Epidermal melanocyte (primary cell): ENCODE measurements at regions not wholly inside any gene's neighbourhood (a gene's known extent, or its start where the extent isn't known, plus 50 kb on each side); places are given as distances from the start of the nearest gene placed in this dataset.

Experiments used
- DNase-seq: peaks from one replicate; pipeline ENCODE4 v3.0.0; 2011; ENCODE audit warnings: low spot score; ENCODE audit not compliant: insufficient read length

- no peak for DNase-seq
These were observed 172.6 kb upstream of the LUZP2 start for GRCh38 chr11:24324211-24324610.

DNA sequence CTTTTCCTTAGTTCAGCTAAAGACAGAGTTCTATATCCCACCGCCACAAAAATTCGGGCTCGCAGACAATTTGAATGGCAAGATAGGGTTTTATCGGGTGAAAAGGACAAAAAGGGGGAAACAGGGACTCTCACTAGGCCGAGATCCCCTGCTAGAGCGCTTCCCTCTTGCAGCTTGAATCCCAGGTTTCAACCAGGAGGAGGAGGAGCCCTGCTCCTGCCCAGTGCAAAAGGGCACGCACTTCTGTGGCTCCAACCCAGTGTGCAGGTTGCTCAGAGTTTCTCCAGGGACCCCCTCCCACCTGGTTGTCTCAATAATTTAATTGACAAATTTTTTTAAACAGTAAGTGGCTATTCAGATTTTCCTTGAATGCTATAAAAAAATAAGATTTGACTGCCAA lies 152.6 kb upstream of the LUZP2 start:
- DNase-seq: no peak

DNA sequence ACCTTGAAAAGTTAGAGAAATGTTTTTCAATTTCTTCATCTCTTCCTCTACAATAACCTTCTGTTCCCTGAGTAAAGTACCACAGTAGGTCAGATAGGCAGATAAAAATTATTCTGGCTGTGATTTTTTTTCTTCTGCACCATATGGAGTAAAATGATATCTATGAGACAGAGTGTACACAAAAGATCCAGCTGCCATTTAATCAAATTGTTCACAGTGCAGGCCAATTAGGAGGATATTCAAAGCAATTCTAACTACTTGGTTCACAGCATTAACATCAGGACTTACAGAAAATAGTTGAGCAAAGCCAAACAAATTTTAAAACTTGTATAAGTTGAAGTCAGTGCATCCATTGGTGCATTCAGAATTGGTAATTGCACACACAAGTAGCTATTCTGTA lies 147.9 kb upstream of the LUZP2 start:
- DNase-seq: no peak

- DNase-seq: no peak
These were observed 145.7 kb upstream of the LUZP2 start for GRCh38 chr11:24351179-24351578.

DNA sequence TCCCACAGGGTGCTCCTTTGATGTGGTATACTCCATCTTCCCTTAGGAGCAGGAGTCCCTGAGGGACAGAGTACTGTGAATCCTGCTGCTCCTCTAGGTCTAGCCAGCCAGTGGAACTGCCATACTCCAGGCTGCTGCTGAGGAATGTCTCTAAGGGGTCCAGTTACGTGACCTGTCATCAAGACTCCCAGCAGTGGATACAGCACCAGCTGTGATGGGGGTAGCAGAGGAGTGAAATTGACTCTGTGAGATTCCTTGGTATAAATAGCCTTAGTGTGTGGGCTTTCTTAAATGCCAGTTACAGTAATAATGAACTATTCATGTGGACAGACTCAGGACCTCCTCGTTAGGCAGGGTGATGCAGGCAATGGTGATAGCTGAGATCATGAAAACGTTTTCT lies 140.4 kb upstream of the LUZP2 start:
- no peak for DNase-seq

- no peak for DNase-seq
These were observed 139.0 kb upstream of the LUZP2 start for GRCh38 chr11:24357620-24358410.

DNA sequence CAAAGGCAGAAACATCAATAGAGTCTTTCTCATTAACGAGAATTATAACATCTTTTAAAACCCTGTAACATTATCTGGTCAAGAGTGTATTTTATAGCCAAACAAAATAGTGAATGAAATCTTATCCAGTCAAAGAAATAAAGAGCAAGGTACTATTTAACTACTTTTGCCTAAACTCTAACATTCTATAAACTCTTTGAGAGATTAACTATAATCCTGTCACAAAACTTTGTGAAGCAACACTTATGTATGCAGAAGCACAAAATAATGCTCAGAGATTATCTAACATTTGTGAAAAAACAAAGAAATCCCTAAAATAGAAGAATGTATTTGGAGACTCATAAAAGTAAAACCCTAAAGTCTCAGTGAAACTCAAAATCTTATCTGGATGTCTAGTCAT lies 124.4 kb upstream of the LUZP2 start:
- no peak for DNase-seq

DNA sequence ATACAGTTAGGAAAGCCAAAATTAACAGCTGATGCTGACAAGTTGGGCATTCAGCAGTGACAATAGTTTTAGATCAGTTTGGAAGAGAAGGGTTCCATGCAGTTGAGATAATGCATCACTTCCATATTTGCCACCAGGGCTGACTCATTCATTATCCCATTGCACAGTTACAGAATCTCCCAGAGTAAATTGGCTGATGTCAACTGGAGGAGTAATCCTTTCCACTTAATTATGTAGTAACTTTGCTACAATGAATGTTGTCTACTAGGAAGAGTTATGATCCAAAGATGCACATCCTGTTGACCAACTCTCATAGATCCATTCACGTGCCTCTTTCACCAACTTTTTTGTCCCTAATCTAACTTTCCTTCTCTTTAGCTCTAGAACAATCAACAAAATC lies 123.3 kb upstream of the LUZP2 start:
- no peak for DNase-seq

DNA sequence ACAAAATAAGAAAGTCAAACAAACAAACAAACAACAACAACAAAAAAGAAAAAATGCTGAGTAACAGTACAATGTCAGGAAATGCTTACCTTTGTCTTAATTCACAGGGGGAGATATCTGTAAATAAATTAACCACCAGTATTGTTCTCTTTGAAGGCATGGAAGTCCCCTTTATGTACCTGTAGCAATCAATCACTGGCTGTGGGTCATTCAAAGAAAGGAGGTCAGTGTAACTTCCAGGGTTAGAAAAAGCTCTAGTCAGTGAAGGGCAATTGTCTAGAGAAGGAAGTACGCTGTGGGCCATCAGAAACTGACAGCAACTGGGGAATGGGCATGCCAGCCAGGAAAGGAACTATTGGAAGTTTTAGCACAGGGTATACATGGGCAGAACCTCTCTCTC lies 121.5 kb upstream of the LUZP2 start:
- DNase-seq: no peak

GRCh38 chr11:24375931-24376330 lies 120.9 kb upstream of the LUZP2 start:
- DNase-seq: no peak

GRCh38 chr11:24383137-24383536 lies 113.7 kb upstream of the LUZP2 start:
- DNase-seq: no peak

- no peak for DNase-seq
These were observed 112.6 kb upstream of the LUZP2 start for GRCh38 chr11:24384240-24384639.

DNA sequence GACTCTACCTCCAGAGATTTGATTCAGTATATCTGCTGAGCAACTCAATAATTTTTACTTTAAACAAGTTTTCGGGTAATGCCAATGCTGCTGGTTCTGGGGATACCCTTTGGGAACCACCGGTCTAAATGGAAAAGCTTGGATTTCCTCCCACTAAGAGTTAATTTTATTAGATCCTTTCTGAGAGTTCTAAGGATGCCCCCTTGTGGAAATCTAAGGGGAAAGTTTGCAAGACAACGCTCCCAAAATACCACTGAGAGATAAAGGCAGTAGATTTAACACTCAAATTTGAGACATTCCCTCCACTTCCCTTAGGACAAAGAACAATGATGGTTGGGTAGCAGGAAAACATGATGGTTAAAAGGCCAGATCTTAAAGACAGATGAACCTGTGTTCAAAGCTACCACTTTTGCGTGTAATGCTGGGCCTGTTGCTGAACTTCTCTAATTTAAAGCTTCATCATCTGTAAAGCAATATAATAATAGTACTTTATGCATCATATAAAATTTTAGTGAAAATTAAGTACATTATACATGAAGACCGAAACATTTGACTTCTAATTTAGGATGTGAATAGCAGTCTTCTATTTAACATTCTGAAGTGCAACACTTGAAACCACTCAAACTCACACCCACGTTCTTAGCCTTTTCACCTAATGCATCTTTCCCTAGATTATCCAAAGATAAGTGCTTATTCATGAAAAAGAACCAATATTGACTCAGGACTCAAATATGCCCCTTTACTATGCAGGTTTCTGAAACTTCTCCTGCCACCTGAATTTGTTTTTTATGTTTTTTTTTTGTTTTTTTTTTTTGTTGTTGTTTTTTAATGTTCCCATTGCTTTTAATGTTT lies 110.1 kb upstream of the LUZP2 start:
- DNase-seq: no peak

DNA sequence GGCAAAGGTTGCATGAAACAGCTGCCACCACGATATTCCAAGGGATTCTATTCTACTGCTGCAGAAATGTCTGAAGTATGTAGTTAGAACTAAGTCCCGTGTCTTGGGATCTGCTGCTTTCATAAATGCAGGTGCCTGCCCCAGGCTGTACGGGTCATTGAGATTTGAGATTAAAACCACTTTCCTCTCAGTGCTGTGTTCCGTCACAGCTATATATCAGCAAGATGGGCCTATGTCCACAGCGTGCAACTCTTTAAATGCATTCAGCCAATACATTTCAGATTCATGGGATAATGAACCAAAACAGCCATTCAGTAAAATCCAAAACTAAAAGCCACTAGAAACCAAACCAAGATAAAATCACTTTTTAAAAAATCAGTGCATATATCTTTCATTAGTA lies 107.3 kb upstream of the LUZP2 start:
- DNase-seq: no peak

- DNase-seq: no peak
These were observed 106.8 kb upstream of the LUZP2 start for GRCh38 chr11:24390016-24390415.

GRCh38 chr11:24390762-24391161 lies 106.1 kb upstream of the LUZP2 start:
- DNase-seq: no peak

- no peak for DNase-seq
These were observed 105.7 kb upstream of the LUZP2 start for GRCh38 chr11:24391167-24391566.

GRCh38 chr11:24400059-24400665 lies 96.7 kb upstream of the LUZP2 start:
- no peak for DNase-seq

GRCh38 chr11:24406389-24406788 lies 90.5 kb upstream of the LUZP2 start:
- DNase-seq: no peak

- no peak for DNase-seq
These were observed 89.9 kb upstream of the LUZP2 start for GRCh38 chr11:24406980-24407379.

DNA sequence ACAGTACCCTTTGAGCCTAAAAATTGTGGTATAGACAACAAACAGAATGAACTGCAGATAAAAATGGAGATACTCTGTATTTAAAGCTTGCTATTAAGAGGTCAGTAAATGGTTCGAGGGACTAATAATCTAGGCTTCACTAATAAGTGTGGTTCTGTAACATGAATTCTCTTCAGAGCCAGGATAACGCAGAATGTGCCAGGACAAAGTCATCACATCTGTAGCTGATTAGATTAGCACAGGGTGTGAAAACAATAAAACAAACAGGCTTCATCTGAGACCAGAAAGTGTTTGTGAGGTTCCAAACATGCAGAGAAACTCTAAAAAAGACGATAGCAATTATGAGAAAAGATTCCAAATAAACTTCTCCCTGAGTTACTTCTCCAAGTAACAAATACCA lies 89.1 kb upstream of the LUZP2 start:
- DNase-seq: no peak

DNA sequence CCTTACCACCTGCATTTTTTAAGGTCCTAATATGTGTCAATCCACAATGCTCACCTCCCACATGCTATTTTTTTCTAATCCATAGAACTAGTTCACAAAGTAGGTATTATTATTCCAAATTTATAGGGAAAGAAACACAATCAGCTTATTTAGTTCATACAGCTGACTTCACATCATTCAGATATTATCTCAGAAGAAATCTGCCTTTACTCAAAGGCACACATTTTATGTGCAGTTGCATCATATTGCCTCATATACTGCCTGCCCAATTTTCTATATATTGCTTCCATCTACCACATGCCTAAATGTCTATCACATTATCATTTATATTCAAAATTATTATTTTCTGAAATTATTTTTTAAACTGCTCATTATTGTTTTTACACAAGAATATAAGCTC lies 88.7 kb upstream of the LUZP2 start:
- no peak for DNase-seq
